H1 (cell line): ENCODE measurements at regions not wholly inside any gene's neighbourhood (a gene's known extent, or its start where the extent isn't known, plus 50 kb on each side); places are given as distances from the start of the nearest gene placed in this dataset.
A peak's percentile ranks its signal among the peaks of the same experiment; 100 is the strongest.

ENCODE experiments used
- CTCF ChIA-PET: fragments of 300-600 bp; sonication (Branson Sonifier 250); formaldehyde crosslinking; loops from one replicate; lab custom pipeline; 2021; ENCODE audit not compliant: partially characterized antibody; lab: Charles Lee
- POLR2A ChIA-PET: fragments of 300-600 bp; sonication (Branson Sonifier 250); formaldehyde crosslinking; loops from one replicate; lab custom pipeline; 2021; ENCODE audit warnings: inconsistent platforms; ENCODE audit not compliant: partially characterized antibody; lab: Charles Lee
- DNase-seq, 2 experiments: peaks; one replicate each; pipeline versions ENCODE4 v3.0.0 to v3.0.0-alpha.2; 2010 to 2022; ENCODE audit warnings: low spot score in 2 of 2, low read depth in 1 of 2, mixed read lengths in 1 of 2
- FAIRE-seq: peaks from 2 replicates; lab custom pipeline; 2011; peaks lifted over from hg19 to GRCh38; lab: Jason Lieb, UNC
- H2AFZ ChIP-seq: 2 replicates; pipeline ENCODE4 v1.8.1; 2012; ENCODE audit warnings: low read length, inconsistent platforms
- H2AK5ac ChIP-seq: 2 replicates; pipeline ENCODE4 v1.6.1; 2013; ENCODE audit warnings: low read depth, low read length
- H2BK120ac ChIP-seq: replicated peaks from 2 replicates; pipeline ENCODE3; 2013; ENCODE audit warnings: low read depth, low read length, inconsistent platforms
- H2BK12ac ChIP-seq: 2 replicates; pipeline ENCODE4 v1.6.1; 2013; ENCODE audit warnings: low read depth, low read length
- H2BK15ac ChIP-seq: 2 replicates; pipeline ENCODE4 v1.6.1; 2013; ENCODE audit warnings: low read length
- H2BK20ac ChIP-seq: 2 replicates; pipeline ENCODE4 v1.6.1; 2013; ENCODE audit warnings: low read length
- H2BK5ac ChIP-seq: 2 replicates; pipeline ENCODE4 v1.6.1; 2013; ENCODE audit warnings: low read depth, low read length
- H3K14ac ChIP-seq: 2 replicates; pipeline ENCODE4 v1.6.1; 2013; ENCODE audit warnings: inconsistent platforms; ENCODE audit not compliant: insufficient read length
- H3K18ac ChIP-seq: 2 replicates; pipeline ENCODE4 v1.6.1; 2013; ENCODE audit warnings: low read length; ENCODE audit errors: extremely low read depth
- H3K23ac ChIP-seq: 2 replicates; pipeline ENCODE4 v1.6.1; 2013; ENCODE audit warnings: inconsistent platforms; ENCODE audit not compliant: insufficient read length
- H3K23me2 ChIP-seq: 2 replicates; pipeline ENCODE4 v1.6.1; 2013; ENCODE audit warnings: low read depth, low read length
- H3K27ac ChIP-seq: 2 replicates; pipeline ENCODE4 v1.6.1; 2011; ENCODE audit warnings: low read depth, low read length, inconsistent platforms
- H3K27me3 ChIP-seq, 4 experiments: replicated peaks in 1 of 4; 1 replicate in 1 of 4; 2 replicates in 3 of 4; pipeline versions ENCODE4 v1.6.1 to v1.8.1; 2011 to 2013; ENCODE audit warnings: low read length in 3 of 4, mild to moderate bottlenecking in 3 of 4, inconsistent platforms in 2 of 4, mixed read lengths in 2 of 4, moderate library complexity in 1 of 4; ENCODE audit not compliant: control insufficient read depth in 3 of 4, insufficient read depth in 3 of 4; ENCODE audit errors: extremely low read depth in 1 of 4
- H3K36me3 ChIP-seq, 4 experiments: 2 replicates each; pipeline versions ENCODE4 v1.6.1 to v1.8.1; 2011 to 2013; ENCODE audit warnings: mild to moderate bottlenecking in 4 of 4, low read length in 3 of 4, moderate library complexity in 2 of 4, control low read depth in 1 of 4, inconsistent platforms in 1 of 4; ENCODE audit not compliant: insufficient read depth in 4 of 4, control insufficient read depth in 2 of 4
- H3K4ac ChIP-seq: replicated peaks from 2 replicates; pipeline ENCODE3; 2013; ENCODE audit warnings: low read length, low read depth, mixed read lengths, inconsistent platforms; ENCODE audit not compliant: insufficient read length
- H3K4me1 ChIP-seq, 4 experiments: replicated peaks in 1 of 4; 1 replicate in 1 of 4; 2 replicates in 3 of 4; pipeline versions ENCODE4 v1.6.1 to v1.8.1; 2011 to 2013; ENCODE audit warnings: low read length in 3 of 4, inconsistent platforms in 2 of 4, mixed read lengths in 1 of 4; ENCODE audit not compliant: insufficient read depth in 4 of 4, control insufficient read depth in 3 of 4
- H3K4me2 ChIP-seq, 2 experiments: 2 replicates each; pipeline versions ENCODE4 v1.6.1 to v1.8.1; 2011 to 2013; ENCODE audit warnings: low read depth in 2 of 2, low read length in 2 of 2, control low read depth in 1 of 2, inconsistent platforms in 1 of 2, mild to moderate bottlenecking in 1 of 2; ENCODE audit not compliant: insufficient read depth in 1 of 2
- H3K4me3 ChIP-seq, 4 experiments: fragments of 200-600, 300-600 bp in 1 of 4; sonication (generic), shearing (Covaris generic), sonication (Bioruptor Twin) in 1 of 4; 2 replicates each; pipeline versions ENCODE4 v1.5.1 to v1.8.1; 2011 to 2016; ENCODE audit warnings: low read length in 4 of 4, low read depth in 3 of 4, control low read depth in 2 of 4, inconsistent platforms in 2 of 4, mild to moderate bottlenecking in 2 of 4, mixed read lengths in 1 of 4, moderate library complexity in 1 of 4; ENCODE audit not compliant: insufficient read depth in 2 of 4; ENCODE audit errors: extremely low read depth in 1 of 4
- H3K56ac ChIP-seq: replicated peaks from 2 replicates; pipeline ENCODE3; 2013; ENCODE audit warnings: low read depth, mild to moderate bottlenecking, mixed read lengths, low read length, inconsistent platforms; ENCODE audit not compliant: insufficient read length
- H3K79me1 ChIP-seq: 2 replicates; pipeline ENCODE4 v1.6.1; 2013; ENCODE audit warnings: low read depth, low read length, control low read depth
- H3K79me2 ChIP-seq, 2 experiments: 2 replicates each; pipeline versions ENCODE4 v1.6.1 to v1.8.1; 2012 to 2013; ENCODE audit warnings: low read length in 2 of 2, mild to moderate bottlenecking in 2 of 2, inconsistent platforms in 1 of 2; ENCODE audit not compliant: insufficient read depth in 2 of 2, control insufficient read depth in 1 of 2
- H3K9ac ChIP-seq, 4 experiments: replicated peaks in 1 of 4; 1 replicate in 1 of 4; 2 replicates in 3 of 4; pipeline versions ENCODE4 v1.6.1 to v1.8.1; 2011 to 2013; ENCODE audit warnings: low read depth in 3 of 4, low read length in 3 of 4, control low read depth in 2 of 4, mild to moderate bottlenecking in 2 of 4, moderate library complexity in 2 of 4, inconsistent platforms in 1 of 4; ENCODE audit errors: extremely low read depth in 1 of 4
- H3K9me3 ChIP-seq, 2 experiments: 2 replicates each; pipeline versions ENCODE4 v1.6.1 to v1.8.1; 2012 to 2013; ENCODE audit warnings: mild to moderate bottlenecking in 2 of 2, moderate library complexity in 2 of 2, control low read depth in 1 of 2, inconsistent platforms in 1 of 2, low read depth in 1 of 2, low read length in 1 of 2, mixed read lengths in 1 of 2; ENCODE audit not compliant: insufficient read depth in 2 of 2
- H4K20me1 ChIP-seq, 2 experiments: replicated peaks in 1 of 2; 2 replicates each; pipeline versions ENCODE3 to v1.8.1; 2011 to 2013; ENCODE audit warnings: inconsistent platforms in 2 of 2, low read length in 2 of 2, mild to moderate bottlenecking in 1 of 2; ENCODE audit not compliant: insufficient read depth in 2 of 2, control insufficient read depth in 1 of 2
- H4K5ac ChIP-seq: 2 replicates; pipeline ENCODE4 v1.6.1; 2013; ENCODE audit warnings: low read length, low read depth, mixed read lengths, inconsistent platforms; ENCODE audit not compliant: insufficient read length
- H4K8ac ChIP-seq: 2 replicates; pipeline ENCODE4 v1.8.0; 2013; ENCODE audit warnings: mild to moderate bottlenecking, moderate library complexity, low read length, inconsistent platforms; ENCODE audit not compliant: insufficient read depth; ENCODE audit errors: extremely low read depth
- H4K91ac ChIP-seq: replicated peaks from 2 replicates; pipeline ENCODE3; 2013; ENCODE audit warnings: low read length, mixed read lengths, inconsistent platforms; ENCODE audit not compliant: insufficient read length
- CREB1 ChIP-seq: IDR thresholded peaks from 2 replicates; pipeline ENCODE4 v1.6.1; 2012; ENCODE audit warnings: inconsistent platforms
- KDM4A ChIP-seq: IDR thresholded peaks from one replicate; pipeline ENCODE4 v1.7.1; 2012; ENCODE audit warnings: low read depth, mild to moderate bottlenecking, moderate library complexity, low read length, inconsistent platforms; ENCODE audit not compliant: severe bottlenecking
- POLR2A ChIP-seq, 2 experiments: IDR thresholded peaks; 1 replicate in 1 of 2; 2 replicates in 1 of 2; pipeline ENCODE4 v1.6.1; 2011; ENCODE audit warnings: low read depth in 2 of 2, low read length in 2 of 2, mild to moderate bottlenecking in 2 of 2; ENCODE audit errors: control extremely low read depth in 1 of 2
- POLR2AphosphoS5 ChIP-seq: IDR thresholded peaks from 2 replicates; pipeline ENCODE4 v1.6.1; 2011; ENCODE audit warnings: low read depth, low read length
- SP2 ChIP-seq: IDR thresholded peaks from 2 replicates; pipeline ENCODE4 v1.6.1; 2012; ENCODE audit warnings: mild to moderate bottlenecking, low read length, inconsistent platforms
- SP4 ChIP-seq: IDR thresholded peaks from 2 replicates; pipeline ENCODE4 v1.6.1; 2012; ENCODE audit warnings: low read length, inconsistent platforms
- TAF1 ChIP-seq: IDR thresholded peaks from 2 replicates; pipeline ENCODE4 v1.6.1; 2011; ENCODE audit warnings: mild to moderate bottlenecking, low read depth, low read length
- WGBS, 2 experiments: shearing (Covaris generic) in 1 of 2; methylation state at CpG; one replicate each; pipeline versions ENCODE4 v1.1.6 to v1.1.7; 2013 to 2015; ENCODE audit warnings: low lambda C conversion rate in 2 of 2, mixed read lengths in 2 of 2, inconsistent platforms in 1 of 2, low coverage in 1 of 2, missing lambda C conversion rate in 1 of 2; ENCODE audit not compliant: insufficient replicate concordance in 2 of 2, insufficient coverage in 1 of 2, insufficient read length in 1 of 2; ENCODE audit errors: extremely low coverage in 1 of 2, missing lambda C conversion rate in 1 of 2; 5-methylcytosine and 5-hydroxymethylcytosine counted together
- TF ChIP-seq, protein P1 (sequence below): IDR thresholded peaks from 2 replicates; pipeline ENCODE4 v1.6.1; 2012; ENCODE audit warnings: low read length, inconsistent platforms
- TF ChIP-seq, protein P2 (sequence below): IDR thresholded peaks from 2 replicates; pipeline ENCODE4 v1.6.1; 2012; ENCODE audit warnings: inconsistent platforms

- no peak for TF ChIP-seq TAF1
- no peak for TF ChIP-seq KDM4A
- TF ChIP-seq, protein P1, sequence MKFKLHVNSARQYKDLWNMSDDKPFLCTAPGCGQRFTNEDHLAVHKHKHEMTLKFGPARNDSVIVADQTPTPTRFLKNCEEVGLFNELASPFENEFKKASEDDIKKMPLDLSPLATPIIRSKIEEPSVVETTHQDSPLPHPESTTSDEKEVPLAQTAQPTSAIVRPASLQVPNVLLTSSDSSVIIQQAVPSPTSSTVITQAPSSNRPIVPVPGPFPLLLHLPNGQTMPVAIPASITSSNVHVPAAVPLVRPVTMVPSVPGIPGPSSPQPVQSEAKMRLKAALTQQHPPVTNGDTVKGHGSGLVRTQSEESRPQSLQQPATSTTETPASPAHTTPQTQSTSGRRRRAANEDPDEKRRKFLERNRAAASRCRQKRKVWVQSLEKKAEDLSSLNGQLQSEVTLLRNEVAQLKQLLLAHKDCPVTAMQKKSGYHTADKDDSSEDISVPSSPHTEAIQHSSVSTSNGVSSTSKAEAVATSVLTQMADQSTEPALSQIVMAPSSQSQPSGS: no peak
- TF ChIP-seq, protein P2, sequence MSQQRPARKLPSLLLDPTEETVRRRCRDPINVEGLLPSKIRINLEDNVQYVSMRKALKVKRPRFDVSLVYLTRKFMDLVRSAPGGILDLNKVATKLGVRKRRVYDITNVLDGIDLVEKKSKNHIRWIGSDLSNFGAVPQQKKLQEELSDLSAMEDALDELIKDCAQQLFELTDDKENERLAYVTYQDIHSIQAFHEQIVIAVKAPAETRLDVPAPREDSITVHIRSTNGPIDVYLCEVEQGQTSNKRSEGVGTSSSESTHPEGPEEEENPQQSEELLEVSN: no peak
- TF ChIP-seq POLR2A (IDR thresholded peaks at IDR 0.05; ENCODE audit: control extremely low read depth in 1 of 2, low read depth in 2 of 2, low read length in 2 of 2): no peak
- TF ChIP-seq CREB1: no peak
- no peak for TF ChIP-seq SP4
- TF ChIP-seq SP2: no peak
- no peak for TF ChIP-seq POLR2AphosphoS5
- Histone ChIP-seq H3K56ac (no peak overlapping the region), H4K8ac (no peak overlapping the region), H3K18ac (no peak overlapping the region), H3K27me3 (no peaks in the 10 kb centered on the region), H2BK5ac (no peak overlapping the region), H4K5ac (no peak overlapping the region), H3K23me2 (no peaks in the 10 kb centered on the region), H2AFZ (0 out of 2 replicates have a peak overlapping the region, but pooled peaks have one; percentile 70), H4K91ac (no peak overlapping the region), H2BK20ac (no peak overlapping the region), H3K36me3 (no peaks in the 10 kb centered on the region), H3K23ac (no peak overlapping the region), H2BK15ac (no peak overlapping the region), H2AK5ac (no peak overlapping the region), H3K27ac (no peak overlapping the region), H3K9me3 (no peaks in the 10 kb centered on the region), H2BK12ac (no peak overlapping the region), H3K4ac (no peak overlapping the region), H3K4me3 (no peak overlapping the region), H3K4me1 (no peaks in the 10 kb centered on the region), H3K79me1 (no peaks in the 10 kb centered on the region), H2BK120ac (no peak overlapping the region), H3K4me2 (no peak overlapping the region), H3K9ac (no peak overlapping the region), H3K79me2 (no peaks in the 10 kb centered on the region), H3K14ac (no peak overlapping the region), H4K20me1 (no peaks in the 10 kb centered on the region)
- 85% methylated on average over 3 of the region's 3 CpGs; no CpG with 5 or more reads in 1 of the 2 experiments for WGBS, 2 experiments
- POLR2A ChIA-PET: no interaction called here
- CTCF ChIA-PET: interaction anchor here (1.1 kb wide), 1 partner anchor 134 kb away, joined by 3 read pairs; no protein-coding TSS in a partner anchor
- FAIRE-seq (no peak), DNase-seq (no peak)
These were observed 185.0 kb upstream of the BTG1 start for GRCh38 chr12:92330654-92331053.
